ENCODE measurements at regions not wholly inside any gene's neighbourhood (a gene's known extent, or its start where the extent isn't known, plus 50 kb on each side); places are given as distances from the start of the nearest gene placed in this dataset.

GRCh38 chr1:34610063-34610462 lies 144.8 kb upstream of the GJB5 start:
- DNase-seq (ENCODE audit: low read depth) = no peak

GRCh38 chr1:34611571-34611970 lies 143.3 kb upstream of the GJB5 start:
- DNase-seq (ENCODE audit: low read depth) = no peak

- DNase-seq (ENCODE audit: low read depth) = no peak
Observed at GRCh38 chr1:34612091-34612827, 142.6 kb upstream of the GJB5 start.

GRCh38 chr1:34617321-34618118 lies 137.3 kb upstream of the GJB5 start:
- no peak for DNase-seq (ENCODE audit: low read depth)

- no peak for DNase-seq (ENCODE audit: low read depth)
Observed at GRCh38 chr1:34618381-34618780, 136.5 kb upstream of the GJB5 start.

GRCh38 chr1:34619256-34619655 lies 135.6 kb upstream of the GJB5 start:
- no peak for DNase-seq (ENCODE audit: low read depth)

GRCh38 chr1:34621916-34622315 lies 132.9 kb upstream of the GJB5 start:
- DNase-seq (ENCODE audit: low read depth) = no peak

GRCh38 chr1:34625521-34626015 lies 129.3 kb upstream of the GJB5 start:
- no peak for DNase-seq (ENCODE audit: low read depth)

GRCh38 chr1:34627465-34628240 lies 127.2 kb upstream of the GJB5 start:
- no peak for DNase-seq (ENCODE audit: low read depth)

GRCh38 chr1:34631126-34631525 lies 123.7 kb upstream of the GJB5 start:
- no peak for DNase-seq (ENCODE audit: low read depth)

GRCh38 chr1:34639701-34640100 lies 115.1 kb upstream of the GJB5 start:
- DNase-seq (ENCODE audit: low read depth) = no peak

GRCh38 chr1:34640654-34641401 lies 114.0 kb upstream of the GJB5 start:
- no peak for DNase-seq (ENCODE audit: low read depth)

GRCh38 chr1:34642679-34643078 lies 112.2 kb upstream of the GJB5 start:
- DNase-seq (ENCODE audit: low read depth) = no peak

- no peak for DNase-seq (ENCODE audit: low read depth)
Observed at GRCh38 chr1:34645109-34645688, 109.6 kb upstream of the GJB5 start.

GRCh38 chr1:34645919-34646318 lies 108.9 kb upstream of the GJB5 start:
- no peak for DNase-seq (ENCODE audit: low read depth)

GRCh38 chr1:34648501-34648900 lies 106.3 kb upstream of the GJB5 start:
- DNase-seq (ENCODE audit: low read depth) = no peak

- no peak for DNase-seq (ENCODE audit: low read depth)
Observed at GRCh38 chr1:34650090-34650489, 104.8 kb upstream of the GJB5 start.

- DNase-seq (ENCODE audit: low read depth) = no peak
Observed at GRCh38 chr1:34650800-34651199, 104.0 kb upstream of the GJB5 start.

GRCh38 chr1:34653110-34653509 lies 101.7 kb upstream of the GJB5 start:
- DNase-seq (ENCODE audit: low read depth) = no peak

GRCh38 chr1:34655206-34655874 lies 99.5 kb upstream of the GJB5 start:
- DNase-seq (ENCODE audit: low read depth) = no peak

GRCh38 chr1:34655875-34656240 lies 99.0 kb upstream of the GJB5 start:
- DNase-seq (ENCODE audit: low read depth) = no peak

Data from activated gamma-delta T cell treated with anti-CD3 and anti-CD28 coated beads, Interleukin-2, amount 50 U/mL, for 16 hours (primary cell).